ENCODE measurements at regions not wholly inside any gene's neighbourhood (a gene's known extent, or its start where the extent isn't known, plus 50 kb on each side); places are given as distances from the start of the nearest gene placed in this dataset.

DNA sequence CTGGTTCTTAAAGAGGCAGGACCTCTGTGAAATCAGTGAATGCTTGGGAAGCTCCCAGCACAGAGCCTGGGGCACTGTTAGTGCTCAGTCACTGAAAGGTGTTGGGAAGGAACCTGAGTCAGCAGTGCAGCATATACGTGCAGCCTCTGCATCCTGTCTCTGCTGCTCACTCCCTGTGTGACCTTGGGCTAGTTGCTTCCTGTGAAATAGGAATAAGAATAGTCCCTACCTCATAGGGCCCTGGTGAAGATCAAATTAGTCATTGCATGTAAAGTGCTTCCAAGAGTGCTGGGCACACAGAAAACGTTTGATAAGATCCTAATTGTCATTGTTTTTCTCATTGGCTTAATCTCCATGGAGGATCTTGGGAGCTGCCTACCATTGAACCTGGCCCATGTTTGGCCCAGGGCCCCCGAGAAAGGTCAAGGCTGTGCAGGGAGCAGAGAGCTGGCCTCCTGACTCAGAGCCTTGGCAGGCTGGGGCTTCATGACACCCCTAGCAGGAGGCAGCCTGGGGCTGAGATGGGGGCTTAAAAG lies 73.3 kb upstream of the COL13A1 start (continued):
- TF ChIP-seq, protein P1, sequence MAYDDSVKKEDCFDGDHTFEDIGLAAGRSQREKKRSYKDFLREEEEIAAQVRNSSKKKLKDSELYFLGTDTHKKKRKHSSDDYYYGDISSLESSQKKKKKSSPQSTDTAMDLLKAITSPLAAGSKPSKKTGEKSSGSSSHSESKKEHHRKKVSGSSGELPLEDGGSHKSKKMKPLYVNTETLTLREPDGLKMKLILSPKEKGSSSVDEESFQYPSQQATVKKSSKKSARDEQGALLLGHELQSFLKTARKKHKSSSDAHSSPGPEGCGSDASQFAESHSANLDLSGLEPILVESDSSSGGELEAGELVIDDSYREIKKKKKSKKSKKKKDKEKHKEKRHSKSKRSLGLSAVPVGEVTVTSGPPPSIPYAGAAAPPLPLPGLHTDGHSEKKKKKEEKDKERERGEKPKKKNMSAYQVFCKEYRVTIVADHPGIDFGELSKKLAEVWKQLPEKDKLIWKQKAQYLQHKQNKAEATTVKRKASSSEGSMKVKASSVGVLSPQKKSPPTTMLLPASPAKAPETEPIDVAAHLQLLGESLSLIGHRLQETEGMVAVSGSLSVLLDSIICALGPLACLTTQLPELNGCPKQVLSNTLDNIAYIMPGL (CRISPR knock-in tag; IDR thresholded peaks at IDR 0.05) = no peak
- TF ChIP-seq RCOR1 (IDR thresholded peaks at IDR 0.05; ENCODE audit: borderline replicate concordance in 1 of 2, low read depth in 2 of 2, low read length in 2 of 2) (0 out of 4 replicates have a peak, but pooled peaks of 1 of the 2 experiments have one; percentile 20), ZC3H8 (IDR thresholded peaks at IDR 0.05) (no peak), PTTG1 (tag; IDR thresholded peaks at IDR 0.05; ENCODE audit: low read depth) (no peak), FOSL1 (tag; conservative IDR thresholded peaks at IDR 0.05) (peak; percentile 60; the same call in 1 of the 2 replicates), NR2C2 (CRISPR knock-in tag; IDR thresholded peaks at IDR 0.05) (no peak), NR2C2 (tag; IDR thresholded peaks at IDR 0.05) (peak; percentile 34; the same call in 1 of the 2 replicates), POLR2AphosphoS5 (IDR thresholded peaks at IDR 0.05; ENCODE audit: control insufficient read depth, insufficient read depth, low read depth, low read length) (no peak), FOXJ2 (tag; IDR thresholded peaks at IDR 0.05) (no peak), ELF2 (CRISPR knock-in tag; IDR thresholded peaks at IDR 0.05) (no peak), ESRRA (IDR thresholded peaks at IDR 0.05; ENCODE audit: borderline replicate concordance, low read depth) (peak; percentile 47; the same call in 1 of the 2 replicates), ZNF316 (IDR thresholded peaks at IDR 0.05) (peak; percentile 49; the same call in 1 of the 2 replicates), ZNF584 (CRISPR knock-in tag; IDR thresholded peaks at IDR 0.05; ENCODE audit: low read depth) (no peak), DPF2 (IDR thresholded peaks at IDR 0.05) (no peak), BACH1 (tag; IDR thresholded peaks at IDR 0.05) (no peak)
- TF ChIP-seq, protein P2, sequence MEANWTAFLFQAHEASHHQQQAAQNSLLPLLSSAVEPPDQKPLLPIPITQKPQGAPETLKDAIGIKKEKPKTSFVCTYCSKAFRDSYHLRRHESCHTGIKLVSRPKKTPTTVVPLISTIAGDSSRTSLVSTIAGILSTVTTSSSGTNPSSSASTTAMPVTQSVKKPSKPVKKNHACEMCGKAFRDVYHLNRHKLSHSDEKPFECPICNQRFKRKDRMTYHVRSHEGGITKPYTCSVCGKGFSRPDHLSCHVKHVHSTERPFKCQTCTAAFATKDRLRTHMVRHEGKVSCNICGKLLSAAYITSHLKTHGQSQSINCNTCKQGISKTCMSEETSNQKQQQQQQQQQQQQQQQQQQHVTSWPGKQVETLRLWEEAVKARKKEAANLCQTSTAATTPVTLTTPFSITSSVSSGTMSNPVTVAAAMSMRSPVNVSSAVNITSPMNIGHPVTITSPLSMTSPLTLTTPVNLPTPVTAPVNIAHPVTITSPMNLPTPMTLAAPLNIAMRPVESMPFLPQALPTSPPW (CRISPR knock-in tag; IDR thresholded peaks at IDR 0.05) = peak; percentile 39; the same call in 1 of the 2 replicates
- TF ChIP-seq, protein P3, sequence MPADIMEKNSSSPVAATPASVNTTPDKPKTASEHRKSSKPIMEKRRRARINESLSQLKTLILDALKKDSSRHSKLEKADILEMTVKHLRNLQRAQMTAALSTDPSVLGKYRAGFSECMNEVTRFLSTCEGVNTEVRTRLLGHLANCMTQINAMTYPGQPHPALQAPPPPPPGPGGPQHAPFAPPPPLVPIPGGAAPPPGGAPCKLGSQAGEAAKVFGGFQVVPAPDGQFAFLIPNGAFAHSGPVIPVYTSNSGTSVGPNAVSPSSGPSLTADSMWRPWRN (IDR thresholded peaks at IDR 0.05; ENCODE audit: low read depth) = 0 out of 2 replicates have a peak, but pooled peaks have one; percentile 18
- TF ChIP-seq, protein P4, sequence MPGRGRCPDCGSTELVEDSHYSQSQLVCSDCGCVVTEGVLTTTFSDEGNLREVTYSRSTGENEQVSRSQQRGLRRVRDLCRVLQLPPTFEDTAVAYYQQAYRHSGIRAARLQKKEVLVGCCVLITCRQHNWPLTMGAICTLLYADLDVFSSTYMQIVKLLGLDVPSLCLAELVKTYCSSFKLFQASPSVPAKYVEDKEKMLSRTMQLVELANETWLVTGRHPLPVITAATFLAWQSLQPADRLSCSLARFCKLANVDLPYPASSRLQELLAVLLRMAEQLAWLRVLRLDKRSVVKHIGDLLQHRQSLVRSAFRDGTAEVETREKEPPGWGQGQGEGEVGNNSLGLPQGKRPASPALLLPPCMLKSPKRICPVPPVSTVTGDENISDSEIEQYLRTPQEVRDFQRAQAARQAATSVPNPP (IDR thresholded peaks at IDR 0.05; ENCODE audit: borderline replicate concordance, insufficient read depth, insufficient read length) = no peak
- TF ChIP-seq, protein P5, sequence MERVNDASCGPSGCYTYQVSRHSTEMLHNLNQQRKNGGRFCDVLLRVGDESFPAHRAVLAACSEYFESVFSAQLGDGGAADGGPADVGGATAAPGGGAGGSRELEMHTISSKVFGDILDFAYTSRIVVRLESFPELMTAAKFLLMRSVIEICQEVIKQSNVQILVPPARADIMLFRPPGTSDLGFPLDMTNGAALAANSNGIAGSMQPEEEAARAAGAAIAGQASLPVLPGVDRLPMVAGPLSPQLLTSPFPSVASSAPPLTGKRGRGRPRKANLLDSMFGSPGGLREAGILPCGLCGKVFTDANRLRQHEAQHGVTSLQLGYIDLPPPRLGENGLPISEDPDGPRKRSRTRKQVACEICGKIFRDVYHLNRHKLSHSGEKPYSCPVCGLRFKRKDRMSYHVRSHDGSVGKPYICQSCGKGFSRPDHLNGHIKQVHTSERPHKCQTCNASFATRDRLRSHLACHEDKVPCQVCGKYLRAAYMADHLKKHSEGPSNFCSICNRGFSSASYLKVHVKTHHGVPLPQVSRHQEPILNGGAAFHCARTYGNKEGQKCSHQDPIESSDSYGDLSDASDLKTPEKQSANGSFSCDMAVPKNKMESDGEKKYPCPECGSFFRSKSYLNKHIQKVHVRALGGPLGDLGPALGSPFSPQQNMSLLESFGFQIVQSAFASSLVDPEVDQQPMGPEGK (CRISPR knock-in tag; IDR thresholded peaks at IDR 0.05; ENCODE audit: borderline replicate concordance) = no peak
- TF ChIP-seq, protein P6, sequence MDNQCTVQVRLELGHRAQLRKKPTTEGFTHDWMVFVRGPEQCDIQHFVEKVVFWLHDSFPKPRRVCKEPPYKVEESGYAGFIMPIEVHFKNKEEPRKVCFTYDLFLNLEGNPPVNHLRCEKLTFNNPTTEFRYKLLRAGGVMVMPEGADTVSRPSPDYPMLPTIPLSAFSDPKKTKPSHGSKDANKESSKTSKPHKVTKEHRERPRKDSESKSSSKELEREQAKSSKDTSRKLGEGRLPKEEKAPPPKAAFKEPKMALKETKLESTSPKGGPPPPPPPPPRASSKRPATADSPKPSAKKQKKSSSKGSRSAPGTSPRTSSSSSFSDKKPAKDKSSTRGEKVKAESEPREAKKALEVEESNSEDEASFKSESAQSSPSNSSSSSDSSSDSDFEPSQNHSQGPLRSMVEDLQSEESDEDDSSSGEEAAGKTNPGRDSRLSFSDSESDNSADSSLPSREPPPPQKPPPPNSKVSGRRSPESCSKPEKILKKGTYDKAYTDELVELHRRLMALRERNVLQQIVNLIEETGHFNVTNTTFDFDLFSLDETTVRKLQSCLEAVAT (IDR thresholded peaks at IDR 0.05) = no peak

Measured in K562 (cell line).